HEK293 (cell line): ENCODE measurements at regions not wholly inside any gene's neighbourhood (a gene's known extent, or its start where the extent isn't known, plus 50 kb on each side); places are given as distances from the start of the nearest gene placed in this dataset.

ENCODE experiments used
- CTCF ChIP-seq: fragments of 450-650 bp; formaldehyde crosslinking; IDR thresholded peaks from 2 replicates; pipeline ENCODE4 v1.5.1; 2016; ENCODE audit warnings: missing biosample characterization, missing genetic modification characterization
- PATZ1 ChIP-seq: fragments of 450-650 bp; formaldehyde crosslinking; IDR thresholded peaks from 2 replicates; pipeline ENCODE4 v1.5.1; 2016; ENCODE audit warnings: missing biosample characterization, missing genetic modification characterization
- ZBTB20 ChIP-seq: fragments of 450-650 bp; formaldehyde crosslinking; IDR thresholded peaks from 2 replicates; pipeline ENCODE4 v1.5.1; 2016; ENCODE audit warnings: missing biosample characterization, missing genetic modification characterization
- ZBTB44 ChIP-seq: fragments of 450-650 bp; IDR thresholded peaks from 2 replicates; pipeline ENCODE4 v1.5.1; 2018; ENCODE audit warnings: missing biosample characterization, mild to moderate bottlenecking, missing genetic modification characterization
- ZNF23 ChIP-seq: fragments of 450-650 bp; formaldehyde crosslinking; IDR thresholded peaks from 2 replicates; pipeline ENCODE4 v1.5.1; 2016; ENCODE audit warnings: missing biosample characterization, missing genetic modification characterization, borderline replicate concordance
- ZNF341 ChIP-seq: fragments of 450-650 bp; formaldehyde crosslinking; IDR thresholded peaks from 2 replicates; pipeline ENCODE4; 2016; ENCODE audit warnings: low read depth, missing biosample characterization, missing genetic modification characterization
- ZNF354C ChIP-seq: fragments of 450-650 bp; formaldehyde crosslinking; IDR thresholded peaks from 2 replicates; pipeline ENCODE4 v1.5.1; 2016; ENCODE audit warnings: missing biosample characterization, missing genetic modification characterization, low read depth, borderline replicate concordance

GRCh38 chr11:36751335-36751781 lies 153.3 kb upstream of the RAG2 start:
- no peak for TF ChIP-seq ZNF354C
- no peak for TF ChIP-seq ZNF23 (tag by site-specific recombination)
- TF ChIP-seq ZNF341 (tag by site-specific recombination) = no peak
- no peak for TF ChIP-seq CTCF (tag by site-specific recombination)
- TF ChIP-seq PATZ1 (tag by site-specific recombination) = no peak
- no peak for TF ChIP-seq ZBTB44 (tag by site-specific recombination)
- no peak for TF ChIP-seq ZBTB20 (tag by site-specific recombination)
